Spleen (tissue), 7 donors: ENCODE measurements at regions not wholly inside any gene's neighbourhood (a gene's known extent, or its start where the extent isn't known, plus 50 kb on each side); places are given as distances from the start of the nearest gene placed in this dataset.

ENCODE experiments used
- POLR2A ChIP-seq, 3 donors: fragments of 450-650 bp; IDR thresholded peaks; one replicate each; pipeline ENCODE4 v1.5.1; 2017; ENCODE audit warnings: antibody characterized with exemption in 3 of 3, mild to moderate bottlenecking in 1 of 3
- POLR2AphosphoS5 ChIP-seq, 3 donors: sonication (generic); formaldehyde crosslinking; IDR thresholded peaks; one replicate each; pipeline ENCODE4 v1.5.1; 2017; ENCODE audit warnings: antibody characterized with exemption in 3 of 3
- TF ChIP-seq, protein P1 (sequence below), 11 experiments: fragments of 200-600 bp in 7 of 11; fragments of 450-650 bp in 4 of 11; sonication (generic) in 4 of 11; IDR thresholded peaks in 8 of 11; conservative IDR thresholded peaks in 3 of 11; 1 replicate in 7 of 11; 2 replicates in 4 of 11; pipeline versions ENCODE4 v1.4.0 to v1.8.0; 2016 to 2021; ENCODE audit warnings: antibody characterized with exemption in 11 of 11, inconsistent platforms in 4 of 11, mild to moderate bottlenecking in 1 of 11
- donor health status: DM: no; HTN: no; CAD: no; lungs with moderate emphysema.
- donor health status: DM: no; HTN: no; CAD: no.
- donor health status: DM: no; HTN: no; CAD: no.

GRCh38 chr10:71116426-71116825, 95.9 kb upstream of the UNC5B start:
- TF ChIP-seq, protein P1, sequence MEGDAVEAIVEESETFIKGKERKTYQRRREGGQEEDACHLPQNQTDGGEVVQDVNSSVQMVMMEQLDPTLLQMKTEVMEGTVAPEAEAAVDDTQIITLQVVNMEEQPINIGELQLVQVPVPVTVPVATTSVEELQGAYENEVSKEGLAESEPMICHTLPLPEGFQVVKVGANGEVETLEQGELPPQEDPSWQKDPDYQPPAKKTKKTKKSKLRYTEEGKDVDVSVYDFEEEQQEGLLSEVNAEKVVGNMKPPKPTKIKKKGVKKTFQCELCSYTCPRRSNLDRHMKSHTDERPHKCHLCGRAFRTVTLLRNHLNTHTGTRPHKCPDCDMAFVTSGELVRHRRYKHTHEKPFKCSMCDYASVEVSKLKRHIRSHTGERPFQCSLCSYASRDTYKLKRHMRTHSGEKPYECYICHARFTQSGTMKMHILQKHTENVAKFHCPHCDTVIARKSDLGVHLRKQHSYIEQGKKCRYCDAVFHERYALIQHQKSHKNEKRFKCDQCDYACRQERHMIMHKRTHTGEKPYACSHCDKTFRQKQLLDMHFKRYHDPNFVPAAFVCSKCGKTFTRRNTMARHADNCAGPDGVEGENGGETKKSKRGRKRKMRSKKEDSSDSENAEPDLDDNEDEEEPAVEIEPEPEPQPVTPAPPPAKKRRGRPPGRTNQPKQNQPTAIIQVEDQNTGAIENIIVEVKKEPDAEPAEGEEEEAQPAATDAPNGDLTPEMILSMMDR (IDR thresholded peaks at IDR 0.05 in 8 of 11, conservative IDR thresholded peaks at IDR 0.05 in 3 of 11) = no peak
- TF ChIP-seq POLR2A (IDR thresholded peaks at IDR 0.05) (no peak), POLR2AphosphoS5 (IDR thresholded peaks at IDR 0.05) (no peak)
